ENCODE measurements at regions not wholly inside any gene's neighbourhood (a gene's known extent, or its start where the extent isn't known, plus 50 kb on each side); places are given as distances from the start of the nearest gene placed in this dataset.

DNA sequence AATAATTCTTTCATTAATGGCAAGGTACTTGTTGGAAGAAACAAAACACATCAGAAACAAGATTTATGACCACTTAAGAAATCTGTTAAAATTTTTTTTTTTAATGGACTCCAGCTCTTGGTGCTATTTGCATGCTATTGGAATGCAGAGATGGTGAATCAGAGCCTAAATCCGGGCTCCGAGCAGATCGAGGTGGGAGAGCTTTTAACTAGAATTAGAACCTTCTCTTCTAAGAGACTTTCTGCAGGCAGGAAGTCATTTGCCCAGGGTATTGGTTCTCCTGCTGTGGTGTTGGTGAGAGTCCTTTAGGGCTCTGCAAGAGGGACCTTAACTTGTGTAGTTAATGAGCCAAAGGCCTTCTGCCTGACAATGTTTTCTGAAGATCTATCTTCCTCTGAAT is 419.4 kb downstream of the SNAPC1 start:
- Histone ChIP-seq H3K4me3 (no peak overlapping the region), H3K36me3 (no peaks in the 10 kb centered on the region), H3K27me3 (no peaks in the 10 kb centered on the region), H3K4me1 (no peaks in the 10 kb centered on the region), H3K27ac (no peak overlapping the region), H3K9me3 (no peaks in the 10 kb centered on the region)
- no peak for DNase-seq (ENCODE audit: low spot score)
- no peak for TF ChIP-seq CTCF (IDR thresholded peaks at IDR 0.05)

DNA sequence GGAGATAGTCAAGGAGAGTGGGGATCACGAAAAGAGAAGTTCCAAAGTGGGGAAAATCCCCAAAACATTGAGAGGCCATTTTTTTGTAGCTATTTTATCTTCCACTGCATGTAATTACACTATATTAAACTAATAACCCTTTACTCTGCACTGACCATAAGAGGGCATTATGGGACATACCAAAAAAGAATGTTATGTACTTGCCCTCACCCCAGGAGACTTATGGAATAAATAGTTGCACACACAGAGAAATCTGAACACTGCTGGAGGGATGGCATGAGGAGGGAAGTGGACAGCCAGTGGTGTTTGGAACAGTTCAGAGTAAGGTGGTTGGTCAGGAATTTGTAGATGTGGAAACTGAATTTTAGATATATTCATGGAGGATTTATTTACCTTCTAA is 422.9 kb downstream of the SNAPC1 start:
- Histone ChIP-seq H3K27me3 (no peaks in the 10 kb centered on the region), H3K27ac (no peak overlapping the region), H3K36me3 (no peaks in the 10 kb centered on the region), H3K9me3 (no peaks in the 10 kb centered on the region), H3K4me1 (no peaks in the 10 kb centered on the region), H3K4me3 (no peak overlapping the region)
- TF ChIP-seq CTCF (IDR thresholded peaks at IDR 0.05): no peak
- DNase-seq (ENCODE audit: low spot score): no peak

DNA sequence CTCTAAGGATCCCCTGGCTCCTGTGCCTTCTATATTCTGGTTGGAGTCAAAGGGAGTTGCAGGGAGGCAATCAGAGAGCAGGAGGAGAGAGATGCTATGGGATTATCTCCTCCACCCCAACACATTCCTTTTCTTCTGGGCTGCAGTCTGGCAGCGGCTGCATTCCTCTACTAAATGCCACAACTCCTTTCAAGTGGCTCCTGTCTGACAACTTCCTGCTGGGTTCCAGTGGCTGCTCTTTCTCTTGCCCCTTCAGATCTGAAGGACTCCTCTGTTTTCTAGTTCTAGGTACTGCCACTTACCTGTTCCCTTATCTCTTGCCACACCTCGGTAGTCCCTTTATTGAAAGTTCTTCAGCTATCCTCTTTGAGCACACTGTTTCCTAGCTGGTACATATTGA is 425.0 kb downstream of the SNAPC1 start:
- Histone ChIP-seq H3K27me3 (no peaks in the 10 kb centered on the region), H3K27ac (no peak overlapping the region), H3K9me3 (no peaks in the 10 kb centered on the region), H3K36me3 (no peaks in the 10 kb centered on the region), H3K4me3 (no peak overlapping the region), H3K4me1 (no peaks in the 10 kb centered on the region)
- TF ChIP-seq CTCF (IDR thresholded peaks at IDR 0.05): no peak
- no peak for DNase-seq (ENCODE audit: low spot score)

GRCh38 chr14:62189698-62190097 is 427.5 kb downstream of the SNAPC1 start:
- DNase-seq (ENCODE audit: low spot score): no peak
- TF ChIP-seq CTCF (IDR thresholded peaks at IDR 0.05): no peak
- H3K4me3 ChIP-seq: no peak overlapping the region
- H3K27ac ChIP-seq: no peak overlapping the region
- H3K27me3 ChIP-seq: no peaks in the 10 kb centered on the region
- no peaks in the 10 kb centered on the region for H3K9me3 ChIP-seq
- no peaks in the 10 kb centered on the region for H3K36me3 ChIP-seq
- no peaks in the 10 kb centered on the region for H3K4me1 ChIP-seq

GRCh38 chr14:62206456-62206855 is 444.2 kb downstream of the SNAPC1 start:
- Histone ChIP-seq H3K36me3 (no peaks in the 10 kb centered on the region), H3K9me3 (peaks cover 0 to 5% of the 10 kb centered on the region in 2 donors), H3K4me1 (no peaks in the 10 kb centered on the region), H3K27me3 (no peaks in the 10 kb centered on the region), H3K4me3 (no peak overlapping the region), H3K27ac (no peak overlapping the region)
- DNase-seq (ENCODE audit: low spot score): no peak
- no peak for TF ChIP-seq CTCF (IDR thresholded peaks at IDR 0.05)

DNA sequence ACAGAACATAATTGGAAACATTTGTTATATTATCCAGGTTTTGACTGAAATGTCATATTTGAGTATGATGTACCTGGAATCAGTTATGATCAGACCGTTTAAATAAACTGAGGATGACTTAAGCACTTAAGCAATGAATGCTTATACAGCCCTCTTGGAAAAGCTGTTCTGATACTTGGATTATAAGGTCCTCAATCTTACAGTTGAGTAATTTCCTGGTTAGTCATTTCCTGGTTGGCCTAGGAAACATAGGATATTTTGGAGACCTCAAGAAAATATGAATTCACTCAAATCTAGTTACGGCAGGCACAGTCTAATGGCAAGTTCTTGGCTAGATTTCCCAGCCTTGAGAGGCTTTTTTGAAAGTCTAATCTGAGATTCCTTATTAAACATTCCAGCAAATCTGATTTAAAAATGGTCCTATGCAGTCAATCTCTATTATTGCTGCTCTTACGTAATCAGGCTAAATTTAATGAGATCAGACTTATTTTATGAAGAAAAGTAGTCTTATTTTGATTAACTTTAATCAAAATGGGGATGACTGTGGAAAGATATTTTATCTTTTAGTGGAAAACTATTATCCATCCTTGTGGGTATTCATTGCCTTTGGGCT is 447.2 kb downstream of the SNAPC1 start:
- Histone ChIP-seq H3K27ac (no peak overlapping the region), H3K9me3 (peaks cover 0 to 4% of the 10 kb centered on the region in 2 donors), H3K27me3 (no peaks in the 10 kb centered on the region), H3K4me3 (no peak overlapping the region), H3K4me1 (no peaks in the 10 kb centered on the region), H3K36me3 (no peaks in the 10 kb centered on the region)
- no peak for DNase-seq (ENCODE audit: low spot score)
- TF ChIP-seq CTCF (IDR thresholded peaks at IDR 0.05): no peak
